ENCODE measurements at regions not wholly inside any gene's neighbourhood (a gene's known extent, or its start where the extent isn't known, plus 50 kb on each side); places are given as distances from the start of the nearest gene placed in this dataset.

GRCh38 chr4:52212702-52213101 is 161.6 kb downstream of the SPATA18 start:
- FAIRE-seq (no peak), DNase-seq (ENCODE audit: insufficient read length, low spot score) (no peak)

DNA sequence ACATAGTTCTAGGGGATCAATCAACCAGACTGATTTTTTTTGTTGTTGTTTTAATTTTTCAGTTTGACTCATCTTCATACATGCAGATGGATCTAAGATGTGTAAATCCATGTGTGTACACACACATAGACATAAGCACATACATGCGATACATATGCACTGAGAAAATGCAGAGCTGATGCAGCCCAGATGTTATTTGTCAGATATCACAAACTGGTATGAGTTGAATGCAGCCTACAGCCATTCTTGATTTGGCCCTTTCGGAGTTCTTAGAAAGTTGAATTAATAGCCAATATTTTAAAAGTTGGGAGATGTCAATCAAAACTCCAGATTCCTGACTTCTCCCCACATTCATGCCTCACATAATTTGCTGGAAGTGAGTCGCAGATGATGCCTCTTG is 180.4 kb downstream of the SPATA18 start:
- FAIRE-seq (no peak), DNase-seq (ENCODE audit: insufficient read length, low spot score) (no peak)

DNA sequence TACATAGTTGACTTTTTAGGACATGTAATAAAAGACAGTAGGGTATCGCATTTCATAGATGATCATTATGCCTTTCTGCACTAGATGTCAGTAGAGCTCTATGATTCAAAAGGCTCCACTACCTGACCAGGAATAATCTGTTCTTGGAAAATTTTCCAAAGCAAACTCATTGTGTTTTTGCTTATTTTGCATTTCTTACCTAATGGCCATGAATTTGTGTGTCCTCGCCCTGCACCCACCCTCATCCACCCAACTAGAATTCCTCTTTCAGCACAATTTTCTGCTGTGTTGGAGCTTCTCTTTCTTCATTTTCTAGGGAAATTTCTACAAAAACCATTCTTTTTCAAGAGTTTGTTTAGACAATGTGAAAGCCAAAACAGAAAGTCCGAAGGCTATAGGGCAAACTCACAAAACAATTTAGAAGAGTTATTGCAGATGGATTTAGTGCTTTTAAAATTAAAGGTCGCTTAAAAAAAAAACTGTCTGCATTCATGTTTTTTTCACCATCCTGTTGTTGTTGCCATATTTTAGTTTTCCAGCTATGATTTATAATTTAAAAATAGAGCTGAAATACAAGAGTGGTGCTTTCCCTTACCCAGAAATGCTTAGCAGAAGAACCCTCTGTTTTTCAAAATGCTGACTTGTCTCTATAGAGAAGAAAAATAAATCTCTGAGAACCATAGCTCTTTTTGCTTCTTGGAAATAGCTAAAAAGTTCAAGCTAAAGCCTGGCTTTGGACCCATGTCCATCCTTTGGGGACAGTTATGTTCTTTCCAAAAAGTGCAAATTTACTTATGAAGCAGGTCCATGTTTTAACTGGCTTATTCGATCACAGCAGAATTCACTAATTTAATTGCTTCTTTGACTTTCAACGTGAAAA is 183.7 kb downstream of the SPATA18 start:
- DNase-seq (ENCODE audit: insufficient read length, low spot score) (peak; percentile 23), FAIRE-seq (no peak)

DNA sequence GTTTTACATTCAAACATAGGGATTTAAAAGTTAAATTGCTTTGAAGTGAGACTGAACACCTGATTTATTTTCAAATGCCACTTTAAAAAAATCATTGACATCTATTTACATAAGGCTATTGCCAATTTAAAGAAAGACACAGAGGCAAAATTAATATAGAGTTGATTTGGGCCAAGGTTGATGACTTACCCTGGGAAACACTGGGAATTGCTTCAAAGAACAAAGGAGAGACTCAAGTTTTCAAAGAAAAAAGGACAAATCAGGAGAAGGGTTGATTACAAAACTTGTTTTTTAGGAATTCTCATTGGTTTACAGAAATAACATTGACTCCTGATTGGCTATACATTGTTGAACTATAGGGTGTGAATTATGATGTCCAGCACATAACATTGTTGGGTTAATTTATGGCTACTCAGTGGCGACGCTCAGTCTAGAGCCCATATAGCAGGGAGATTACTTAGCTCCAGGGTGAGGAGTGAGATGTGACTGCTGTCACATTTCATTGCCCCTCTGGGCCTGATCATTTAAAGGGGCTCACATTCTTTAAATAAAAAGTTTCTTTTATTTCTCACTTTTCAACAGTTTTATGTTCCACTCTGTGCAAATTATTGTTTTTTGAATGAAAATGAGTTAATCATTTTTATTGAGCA is 184.6 kb downstream of the SPATA18 start:
- FAIRE-seq, result no peak
- no peak for DNase-seq (ENCODE audit: insufficient read length, low spot score)

DNA sequence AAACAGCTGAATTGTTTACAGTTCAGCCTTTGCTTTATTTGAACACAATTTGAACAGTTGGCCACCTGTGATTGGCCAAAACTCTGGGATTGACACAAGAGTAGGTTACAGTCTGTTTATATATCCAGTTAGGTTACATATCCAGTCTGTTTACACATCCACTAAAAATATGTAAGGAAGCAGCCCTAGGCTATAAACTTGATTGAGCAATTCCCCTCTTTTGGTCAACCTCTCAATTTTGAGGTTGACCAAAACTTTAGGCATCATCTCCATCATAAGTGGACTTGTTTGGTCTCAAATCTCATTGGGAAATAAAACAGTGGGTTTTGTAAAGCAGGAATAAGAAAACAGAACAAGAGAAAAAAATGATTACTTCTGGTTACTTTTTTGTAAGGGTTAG is 190.8 kb downstream of the SPATA18 start:
- no peak for DNase-seq (ENCODE audit: insufficient read length, low spot score)
- FAIRE-seq, result no peak

GRCh38 chr4:52243367-52243766 is 192.3 kb downstream of the SPATA18 start:
- no peak for FAIRE-seq
- DNase-seq (ENCODE audit: insufficient read length, low spot score), result no peak

DNA sequence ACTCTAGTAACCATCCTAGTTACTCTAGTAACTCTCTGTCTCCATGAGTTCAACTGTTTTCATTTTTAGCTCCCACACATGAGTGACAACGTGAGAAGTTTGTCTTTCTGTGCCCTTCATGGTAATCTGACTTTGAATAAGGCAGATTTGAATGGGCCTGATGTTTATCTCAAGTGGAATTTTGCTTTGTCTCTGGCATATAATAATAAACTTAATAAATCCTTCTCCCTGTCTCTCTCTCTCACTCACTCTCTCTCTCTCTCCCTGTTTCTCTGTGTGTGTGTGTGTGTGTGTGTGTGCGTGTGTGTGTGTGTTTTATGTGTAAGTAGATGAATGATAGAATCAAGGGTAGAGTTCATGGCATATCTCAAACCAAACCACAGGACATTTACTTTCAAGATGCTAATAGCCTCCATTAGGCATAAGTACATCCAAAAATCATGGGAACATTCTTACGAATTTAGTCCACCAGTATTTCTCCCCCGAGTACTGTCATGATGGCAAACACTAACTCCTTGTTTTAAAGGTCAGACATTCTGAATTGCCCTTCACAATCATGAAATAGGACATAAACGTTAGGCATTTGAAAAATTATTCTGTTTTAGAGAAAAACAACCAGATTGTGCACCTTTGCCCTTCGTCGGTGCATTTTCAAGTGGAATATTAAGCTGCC is 193.1 kb downstream of the SPATA18 start:
- FAIRE-seq, result no peak
- no peak for DNase-seq (ENCODE audit: insufficient read length, low spot score)

DNA sequence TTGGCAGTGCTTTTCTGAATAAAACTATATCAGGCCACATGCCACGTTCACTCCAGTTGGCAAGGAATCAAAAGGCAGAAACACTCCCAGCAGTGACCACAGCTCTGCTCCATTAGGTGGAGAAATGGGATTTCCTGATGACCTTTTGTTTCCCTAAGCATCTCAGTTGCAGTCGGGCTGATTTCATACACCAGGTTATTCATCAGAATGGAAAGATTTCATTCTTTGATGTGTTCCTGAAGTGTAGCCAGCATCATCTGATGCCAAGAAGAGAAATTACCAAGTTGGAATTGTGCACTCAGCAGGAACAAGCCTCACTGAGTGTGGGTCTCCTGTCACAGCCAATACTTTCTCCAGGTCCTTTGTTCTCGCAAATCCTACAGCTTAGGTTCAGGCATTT is 193.7 kb downstream of the SPATA18 start:
- FAIRE-seq, result no peak
- DNase-seq (ENCODE audit: insufficient read length, low spot score), result no peak

GRCh38 chr4:52246827-52247226 is 195.7 kb downstream of the SPATA18 start:
- DNase-seq (ENCODE audit: insufficient read length, low spot score) (no peak), FAIRE-seq (no peak)

- DNase-seq (ENCODE audit: insufficient read length, low spot score) (no peak), FAIRE-seq (no peak)
These were observed 196.8 kb downstream of the SPATA18 start for GRCh38 chr4:52247941-52248340.

- no peak for DNase-seq (ENCODE audit: insufficient read length, low spot score)
- no peak for FAIRE-seq
These were observed 197.7 kb downstream of the SPATA18 start for GRCh38 chr4:52248820-52249219.

DNA sequence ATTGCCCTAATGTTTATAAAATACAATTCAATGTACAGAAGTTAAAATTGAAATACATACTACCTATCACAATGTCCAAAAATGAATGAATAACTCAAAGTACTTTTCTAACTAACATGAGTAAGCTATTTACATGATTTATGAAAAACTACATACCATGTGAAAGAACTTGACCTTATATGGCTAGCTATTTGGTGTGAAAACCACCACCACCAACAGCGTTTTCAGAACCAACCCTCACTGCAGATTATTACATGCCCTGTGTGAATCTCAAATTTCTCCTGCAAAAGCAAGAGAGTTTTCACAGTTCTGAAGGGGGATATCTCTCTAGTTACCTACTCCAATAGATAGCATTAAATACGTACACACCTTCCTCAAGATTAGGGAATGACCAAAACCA is 198.5 kb downstream of the SPATA18 start:
- DNase-seq (ENCODE audit: insufficient read length, low spot score) (no peak), FAIRE-seq (no peak)

DNA sequence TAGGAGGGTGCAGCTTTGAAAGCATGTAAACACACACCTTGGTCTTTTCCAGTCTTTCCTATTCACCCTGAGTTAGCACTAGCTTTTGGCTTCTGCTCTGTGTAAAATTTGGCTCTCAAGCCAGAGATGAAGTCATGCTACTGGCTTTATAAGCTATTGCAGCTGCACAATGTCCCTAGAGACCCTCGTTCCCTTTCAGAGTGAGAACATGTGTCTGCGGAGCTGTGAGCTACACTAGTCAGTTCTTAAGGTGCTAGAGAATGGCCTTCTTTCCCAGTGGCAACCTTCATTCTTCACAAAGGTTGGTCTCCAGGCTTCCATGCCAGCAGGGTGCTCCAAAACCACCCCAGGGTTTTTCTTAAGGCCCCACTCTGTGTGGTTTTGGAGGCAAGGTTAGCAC is 199.1 kb downstream of the SPATA18 start:
- FAIRE-seq (no peak), DNase-seq (ENCODE audit: insufficient read length, low spot score) (no peak)

DNA sequence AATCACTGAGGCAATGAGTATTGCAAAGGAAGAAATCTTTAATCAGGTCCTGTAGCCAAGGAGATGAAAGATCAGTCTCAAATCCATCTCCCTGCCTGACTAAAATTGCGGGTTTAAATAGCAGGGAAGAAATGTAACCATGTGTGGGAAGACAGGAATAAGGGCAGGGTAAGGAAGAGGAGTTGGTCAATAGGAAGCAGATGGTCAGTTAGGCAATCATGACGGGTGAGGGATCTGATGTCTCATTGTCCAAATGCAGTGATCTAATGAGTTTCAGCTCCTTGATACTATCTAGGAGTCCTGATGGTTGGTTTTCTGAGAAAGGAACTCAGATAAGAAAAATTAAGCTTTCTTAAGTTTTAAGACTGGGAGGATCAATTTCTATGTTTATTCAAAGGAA is 200.8 kb downstream of the SPATA18 start:
- DNase-seq (ENCODE audit: insufficient read length, low spot score), result no peak
- FAIRE-seq, result no peak

GRCh38 chr4:52253025-52253424 is 201.9 kb downstream of the SPATA18 start:
- DNase-seq (ENCODE audit: insufficient read length, low spot score), result no peak
- FAIRE-seq, result no peak

- no peak for DNase-seq (ENCODE audit: insufficient read length, low spot score)
- no peak for FAIRE-seq
These were observed 205.4 kb downstream of the SPATA18 start for GRCh38 chr4:52256522-52256921.

GRCh38 chr4:52259978-52260377 is 208.9 kb downstream of the SPATA18 start:
- DNase-seq (ENCODE audit: insufficient read length, low spot score) (no peak), FAIRE-seq (no peak)

- DNase-seq (ENCODE audit: insufficient read length, low spot score) (no peak), FAIRE-seq (no peak)
These were observed 209.6 kb downstream of the SPATA18 start for GRCh38 chr4:52260514-52261210.

- DNase-seq (ENCODE audit: insufficient read length, low spot score) (no peak), FAIRE-seq (no peak)
These were observed 212.5 kb downstream of the SPATA18 start for GRCh38 chr4:52263607-52264006.

DNA sequence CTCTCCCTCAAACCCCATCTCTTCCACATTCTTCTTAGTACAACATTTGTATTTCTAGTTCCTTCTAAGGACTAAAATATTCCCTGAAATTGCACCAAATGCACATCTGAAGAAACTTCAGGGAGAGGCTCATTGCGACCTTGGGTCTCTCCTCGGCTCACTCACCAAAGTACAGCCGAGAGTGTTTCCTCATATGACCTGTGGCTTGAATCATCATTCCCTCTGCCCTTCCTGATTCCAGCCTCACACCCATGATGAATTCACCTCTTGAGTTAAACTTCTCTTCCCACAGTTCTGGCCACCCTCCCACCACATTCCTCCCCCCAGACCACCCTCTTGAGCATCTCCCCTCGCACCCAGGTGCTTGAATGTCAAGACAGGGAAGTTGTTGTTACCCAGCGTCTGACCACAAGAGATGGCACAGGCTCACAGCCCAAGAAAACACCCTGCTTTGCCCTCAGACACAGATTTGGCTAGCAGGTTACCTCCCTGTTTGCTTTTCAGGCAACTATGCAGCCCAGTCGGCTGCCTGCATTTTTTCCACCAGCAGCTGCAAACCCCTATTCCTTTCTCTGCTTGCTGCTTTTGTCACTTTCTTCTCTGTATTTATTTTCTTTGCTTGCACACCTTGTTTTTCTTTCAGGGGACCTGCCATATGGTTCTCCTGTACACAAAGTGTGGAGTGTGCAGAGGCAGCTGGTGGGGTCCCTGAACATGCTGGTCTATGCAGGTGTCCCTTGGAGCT is 214.8 kb downstream of the SPATA18 start:
- no peak for FAIRE-seq
- no peak for DNase-seq (ENCODE audit: insufficient read length, low spot score)
